GM21528 (cell line): ENCODE measurements at regions not wholly inside any gene's neighbourhood (a gene's known extent, or its start where the extent isn't known, plus 50 kb on each side); places are given as distances from the start of the nearest gene placed in this dataset.
A peak's percentile ranks its signal among the peaks of the same experiment; 100 is the strongest.

Experiments used
- ATAC-seq: cut with Tn5 transposase; IDR thresholded peaks from one replicate; pipeline ENCODE4 v1.9.1; 2021; ENCODE audit warnings: mild to moderate bottlenecking, moderate library complexity; ENCODE audit not compliant: unreplicated experiment, low FRiP score

- no peak for ATAC-seq
Observed at GRCh38 chr13:27014406-27015359, 156.9 kb downstream of the USP12 start.

- no peak for ATAC-seq
Observed at GRCh38 chr13:27012482-27013197, 159.0 kb downstream of the USP12 start.

GRCh38 chr13:27011661-27012060 is 159.9 kb downstream of the USP12 start:
- ATAC-seq = no peak

GRCh38 chr13:27008733-27009132 is 162.9 kb downstream of the USP12 start:
- ATAC-seq = no peak

GRCh38 chr13:27007166-27007565 is 164.4 kb downstream of the USP12 start:
- no peak for ATAC-seq

- no peak for ATAC-seq
Observed at GRCh38 chr13:27006519-27007161, 165.0 kb downstream of the USP12 start.

- ATAC-seq = no peak
Observed at GRCh38 chr13:27005976-27006518, 165.6 kb downstream of the USP12 start.

- no peak for ATAC-seq
Observed at GRCh38 chr13:27005556-27005955, 166.1 kb downstream of the USP12 start.

- ATAC-seq = no peak
Observed at GRCh38 chr13:27004866-27005265, 166.7 kb downstream of the USP12 start.

GRCh38 chr13:27004326-27004725 is 167.3 kb downstream of the USP12 start:
- ATAC-seq = no peak

GRCh38 chr13:27001705-27002104 is 169.9 kb downstream of the USP12 start:
- no peak for ATAC-seq

- no peak for ATAC-seq
Observed at GRCh38 chr13:27000686-27001085, 170.9 kb downstream of the USP12 start.

GRCh38 chr13:26999499-26999898 is 172.1 kb downstream of the USP12 start:
- ATAC-seq = no peak

GRCh38 chr13:26998292-26998691 is 173.3 kb downstream of the USP12 start:
- ATAC-seq = no peak

- peak; percentile 86 for ATAC-seq
Observed at GRCh38 chr13:26996965-26997752, 174.5 kb downstream of the USP12 start.

- no peak for ATAC-seq
Observed at GRCh38 chr13:26995159-26995558, 176.5 kb downstream of the USP12 start.

GRCh38 chr13:26993780-26994179 is 177.8 kb downstream of the USP12 start:
- no peak for ATAC-seq

GRCh38 chr13:26992951-26993719 is 178.5 kb downstream of the USP12 start:
- no peak for ATAC-seq

- no peak for ATAC-seq
Observed at GRCh38 chr13:26991508-26992181, 180.0 kb downstream of the USP12 start.
